ENCODE measurements at regions not wholly inside any gene's neighbourhood (a gene's known extent, or its start where the extent isn't known, plus 50 kb on each side); places are given as distances from the start of the nearest gene placed in this dataset.

- no peaks in the 10 kb centered on the region for H3K9me2 ChIP-seq (ENCODE audit: insufficient read depth, low read length)
- TF ChIP-seq CTCF (conservative IDR thresholded peaks at IDR 0.05; ENCODE audit: low read length), result no peak
- TF ChIP-seq EZH2phosphoT487 (IDR thresholded peaks at IDR 0.05; ENCODE audit: borderline replicate concordance, low read depth, low read length), result no peak
- no peak overlapping the region for H3K4me3 ChIP-seq (ENCODE audit: low read depth, low read length, poor library complexity, severe bottlenecking)
- H3K4me2 ChIP-seq (ENCODE audit: low read length), result no peak overlapping the region
- no peaks in the 10 kb centered on the region for H3K79me2 ChIP-seq (ENCODE audit: insufficient read depth, low read depth, low read length)
- no peaks in the 10 kb centered on the region for H3K36me3 ChIP-seq (ENCODE audit: insufficient read depth, low read length)
- no peak overlapping the region for H3K27ac ChIP-seq (ENCODE audit: low read depth, low read length, poor library complexity, severe bottlenecking)
- no peak for DNase-seq (ENCODE audit: low spot score)
- H3K9me3 ChIP-seq (ENCODE audit: low read length), result no peaks in the 10 kb centered on the region
- no TSS peak for BruUV-seq (replicated peaks)
- POLR2A ChIA-PET, result no interaction called here
- no peak overlapping the region for H2AFZ ChIP-seq (ENCODE audit: low read length)
- H3K4me1 ChIP-seq (ENCODE audit: insufficient read depth, low read length, poor library complexity, severe bottlenecking), result peaks cover 5% of the 10 kb centered on the region
- no peaks in the 10 kb centered on the region for H4K20me1 ChIP-seq (ENCODE audit: insufficient read depth, low read length)
- intact Hi-C loops (cut with micrococcal nuclease; ENCODE audit: unreplicated experiment), result no loop called here
- CTCF ChIA-PET (ENCODE audit: unreplicated experiment), result no interaction called here
Observed at GRCh38 chr18:51721388-51721787, 523.9 kb upstream of the MEX3C start.

GRCh38 chr18:51721996-51722395 is 524.5 kb upstream of the MEX3C start:
- no peak for TF ChIP-seq EZH2phosphoT487 (IDR thresholded peaks at IDR 0.05; ENCODE audit: borderline replicate concordance, low read depth, low read length)
- no peak for TF ChIP-seq CTCF (conservative IDR thresholded peaks at IDR 0.05; ENCODE audit: low read length)
- intact Hi-C loops (cut with micrococcal nuclease; ENCODE audit: unreplicated experiment), result no loop called here
- no peaks in the 10 kb centered on the region for H3K9me3 ChIP-seq (ENCODE audit: low read length)
- no peak for DNase-seq (ENCODE audit: low spot score)
- no peaks in the 10 kb centered on the region for H3K79me2 ChIP-seq (ENCODE audit: insufficient read depth, low read depth, low read length)
- POLR2A ChIA-PET, result no interaction called here
- no peaks in the 10 kb centered on the region for H3K36me3 ChIP-seq (ENCODE audit: insufficient read depth, low read length)
- no peak overlapping the region for H3K4me2 ChIP-seq (ENCODE audit: low read length)
- no peak overlapping the region for H3K27ac ChIP-seq (ENCODE audit: low read depth, low read length, poor library complexity, severe bottlenecking)
- H3K4me1 ChIP-seq (ENCODE audit: insufficient read depth, low read length, poor library complexity, severe bottlenecking), result peaks cover 7% of the 10 kb centered on the region
- no peak overlapping the region for H2AFZ ChIP-seq (ENCODE audit: low read length)
- H3K4me3 ChIP-seq (ENCODE audit: low read depth, low read length, poor library complexity, severe bottlenecking), result no peak overlapping the region
- H3K9me2 ChIP-seq (ENCODE audit: insufficient read depth, low read length), result no peaks in the 10 kb centered on the region
- BruUV-seq (replicated peaks), result no TSS peak
- H4K20me1 ChIP-seq (ENCODE audit: insufficient read depth, low read length), result no peaks in the 10 kb centered on the region
- CTCF ChIA-PET (ENCODE audit: unreplicated experiment), result no interaction called here

- no peaks in the 10 kb centered on the region for H3K9me3 ChIP-seq (ENCODE audit: low read length)
- H2AFZ ChIP-seq (ENCODE audit: low read length), result no peak overlapping the region
- no peaks in the 10 kb centered on the region for H4K20me1 ChIP-seq (ENCODE audit: insufficient read depth, low read length)
- peaks cover 25% of the 10 kb centered on the region for H3K4me1 ChIP-seq (ENCODE audit: insufficient read depth, low read length, poor library complexity, severe bottlenecking)
- CTCF ChIA-PET (ENCODE audit: unreplicated experiment), result no interaction called here
- H3K27ac ChIP-seq (ENCODE audit: low read depth, low read length, poor library complexity, severe bottlenecking), result no peak overlapping the region
- DNase-seq (ENCODE audit: low spot score), result no peak
- no peak overlapping the region for H3K4me3 ChIP-seq (ENCODE audit: low read depth, low read length, poor library complexity, severe bottlenecking)
- no peak overlapping the region for H3K4me2 ChIP-seq (ENCODE audit: low read length)
- H3K9me2 ChIP-seq (ENCODE audit: insufficient read depth, low read length), result no peaks in the 10 kb centered on the region
- BruUV-seq (replicated peaks), result no TSS peak
- H3K79me2 ChIP-seq (ENCODE audit: insufficient read depth, low read depth, low read length), result no peaks in the 10 kb centered on the region
- TF ChIP-seq CTCF (conservative IDR thresholded peaks at IDR 0.05; ENCODE audit: low read length) (no peak), EZH2phosphoT487 (IDR thresholded peaks at IDR 0.05; ENCODE audit: borderline replicate concordance, low read depth, low read length) (no peak)
- POLR2A ChIA-PET, result interaction anchor here (0.7 to 0.9 kb wide), 2 partner anchors 14 to 47 kb away, joined by 3 read pairs; no protein-coding TSS in a partner anchor
- intact Hi-C loops (cut with micrococcal nuclease; ENCODE audit: unreplicated experiment), result no loop called here
- H3K36me3 ChIP-seq (ENCODE audit: insufficient read depth, low read length), result no peaks in the 10 kb centered on the region
Observed at GRCh38 chr18:51724790-51725721, 527.6 kb upstream of the MEX3C start.

Measured in OCI-LY7 (cell line).